AML-193 (cell line): ENCODE measurements at regions not wholly inside any gene's neighbourhood (a gene's known extent, or its start where the extent isn't known, plus 50 kb on each side); places are given as distances from the start of the nearest gene placed in this dataset.

Experiments used
- DNase-seq, 2 experiments: peaks; one replicate each; lab custom pipeline; 2025; lab: John Stamatoyannopoulos, UW

- no peak for DNase-seq
These were observed 323.4 kb downstream of the CDC14C start for GRCh38 chr7:49247759-49248158.

DNA sequence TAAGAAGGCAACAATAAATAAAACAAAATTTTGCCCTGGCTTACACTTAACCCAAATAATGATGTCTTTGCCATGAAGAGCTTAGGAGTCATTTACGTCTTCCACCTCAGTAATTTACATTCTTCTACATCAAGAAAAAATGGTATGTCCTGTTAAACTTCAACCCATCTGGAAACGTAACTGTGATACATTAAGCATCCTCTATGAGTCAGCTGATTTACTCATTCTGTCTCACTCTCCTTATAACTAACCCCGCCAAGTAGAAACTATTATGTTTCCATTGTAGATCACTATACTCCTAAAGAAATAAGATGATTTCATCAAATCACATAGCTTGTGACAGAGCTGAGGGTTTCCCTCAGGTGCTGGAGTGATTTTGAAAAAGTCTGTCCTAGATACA lies 330.7 kb downstream of the CDC14C start:
- no peak for DNase-seq

DNA sequence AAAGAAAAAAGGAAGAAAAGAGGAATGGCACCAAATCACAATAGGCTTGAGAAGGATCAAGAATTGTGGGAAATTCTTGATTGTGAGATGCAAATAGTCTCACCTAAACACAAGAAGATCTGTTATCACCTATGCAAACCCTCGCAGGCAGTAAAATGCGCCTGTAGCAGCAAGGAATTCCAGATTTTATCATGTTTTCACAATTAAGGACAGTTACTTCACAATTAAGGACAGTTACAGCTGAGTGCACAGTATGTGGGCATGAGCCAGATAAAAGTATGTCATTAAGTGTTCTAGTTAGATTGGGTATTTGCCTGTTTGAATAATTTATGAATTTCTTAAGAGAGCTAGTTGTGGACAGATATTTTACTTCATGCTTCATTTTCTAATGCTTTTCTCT lies 336.2 kb downstream of the CDC14C start:
- DNase-seq: no peak

GRCh38 chr7:49261928-49262327 lies 337.6 kb downstream of the CDC14C start:
- no peak for DNase-seq

GRCh38 chr7:49264530-49264929 lies 340.2 kb downstream of the CDC14C start:
- DNase-seq: no peak

- DNase-seq: no peak
These were observed 349.6 kb downstream of the CDC14C start for GRCh38 chr7:49273897-49274296.

DNA sequence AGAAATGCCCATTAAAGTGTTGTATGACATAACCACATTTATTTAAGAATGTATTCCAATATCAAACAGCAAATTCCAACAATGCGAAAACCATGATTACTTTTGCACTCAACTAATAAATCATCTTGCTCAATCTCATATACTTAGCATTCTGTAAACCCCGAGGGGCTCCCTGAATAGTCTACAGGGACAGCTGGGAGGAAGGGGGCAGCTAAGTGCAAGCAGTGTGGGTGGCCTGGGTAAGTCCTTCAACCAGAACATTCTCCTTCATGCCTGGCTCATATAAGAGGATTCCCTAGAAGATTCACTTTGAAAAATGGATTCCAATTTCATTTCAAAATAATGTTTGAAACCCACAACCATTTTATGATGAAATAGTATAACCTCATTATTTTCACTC lies 355.5 kb downstream of the CDC14C start:
- no peak for DNase-seq

DNA sequence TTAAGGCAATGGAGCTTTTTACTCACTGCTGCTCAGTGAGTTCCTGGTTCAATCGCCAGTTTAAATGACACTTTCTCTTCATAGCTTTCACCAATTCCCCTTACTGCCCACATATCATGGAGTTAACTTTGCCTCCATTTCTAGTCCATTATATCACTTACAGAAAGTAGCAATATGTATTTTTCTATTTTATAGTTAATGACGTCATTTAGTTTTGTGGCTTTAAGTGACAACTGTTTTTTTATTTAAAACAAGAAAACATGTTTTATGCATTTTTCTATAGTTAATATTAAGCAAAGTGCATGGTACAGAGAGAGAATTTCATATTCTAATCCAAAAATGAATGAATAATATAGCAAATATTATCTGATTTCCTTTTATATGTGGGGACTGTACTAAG lies 363.3 kb downstream of the CDC14C start:
- DNase-seq: no peak

DNA sequence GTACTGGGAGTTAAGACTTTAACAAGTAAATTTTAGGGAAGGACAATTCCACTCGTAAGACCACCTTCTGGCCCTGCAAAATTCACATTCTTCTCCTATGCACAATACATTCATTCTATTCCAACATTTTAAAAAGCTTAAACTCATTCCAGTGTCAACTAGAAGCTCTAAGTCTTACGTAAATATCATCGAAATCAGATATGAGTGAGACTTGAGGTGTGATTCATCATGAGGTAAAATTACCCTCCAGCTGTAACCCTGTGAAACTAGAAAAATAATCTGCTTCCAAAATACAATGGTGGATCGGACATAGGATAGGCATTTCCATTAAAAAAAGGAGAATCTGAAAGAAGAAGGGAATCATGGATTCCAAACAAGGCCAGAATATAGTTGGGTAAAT lies 370.3 kb downstream of the CDC14C start:
- no peak for DNase-seq

DNA sequence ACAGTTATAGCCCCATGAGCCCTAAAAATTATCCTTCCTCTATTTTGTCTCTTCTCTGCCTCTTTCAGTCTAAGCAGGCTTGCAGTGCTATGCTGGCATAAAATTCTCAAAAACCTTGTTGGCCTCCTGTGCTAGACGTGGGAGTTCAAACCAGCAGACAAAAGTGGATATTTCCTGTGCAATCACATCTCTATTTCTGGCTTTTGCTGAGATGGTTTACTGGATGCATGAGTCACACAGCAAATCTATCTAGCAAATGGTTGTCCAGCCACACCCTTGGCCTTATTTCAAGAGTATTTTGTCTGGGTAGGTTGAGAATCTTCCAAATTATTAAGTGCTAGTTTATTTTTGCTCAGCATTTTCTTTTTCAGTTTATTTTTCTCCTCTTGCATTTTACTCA lies 370.8 kb downstream of the CDC14C start:
- no peak for DNase-seq

DNA sequence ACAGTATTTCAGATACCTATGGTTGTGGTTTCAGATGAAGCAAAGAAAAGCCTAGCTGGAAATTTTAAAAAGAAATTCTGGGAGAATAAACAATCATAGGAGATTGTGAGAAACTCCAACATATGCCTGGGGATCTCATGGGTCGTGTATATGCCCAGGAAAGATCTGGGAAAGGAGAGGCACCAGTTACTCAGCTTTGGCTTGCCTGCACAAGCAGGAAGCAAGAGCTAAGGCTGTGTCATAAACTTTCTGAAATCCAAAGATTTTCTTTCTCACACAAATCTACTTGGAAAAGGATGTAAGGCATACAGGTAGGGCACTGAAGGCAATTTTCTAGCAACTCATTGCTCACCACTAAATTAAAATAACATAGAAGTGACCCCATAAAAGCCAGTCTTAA lies 373.6 kb downstream of the CDC14C start:
- no peak for DNase-seq

- no peak for DNase-seq
These were observed 384.4 kb downstream of the CDC14C start for GRCh38 chr7:49308787-49309186.

- DNase-seq: no peak
These were observed 395.7 kb downstream of the CDC14C start for GRCh38 chr7:49320083-49320482.

DNA sequence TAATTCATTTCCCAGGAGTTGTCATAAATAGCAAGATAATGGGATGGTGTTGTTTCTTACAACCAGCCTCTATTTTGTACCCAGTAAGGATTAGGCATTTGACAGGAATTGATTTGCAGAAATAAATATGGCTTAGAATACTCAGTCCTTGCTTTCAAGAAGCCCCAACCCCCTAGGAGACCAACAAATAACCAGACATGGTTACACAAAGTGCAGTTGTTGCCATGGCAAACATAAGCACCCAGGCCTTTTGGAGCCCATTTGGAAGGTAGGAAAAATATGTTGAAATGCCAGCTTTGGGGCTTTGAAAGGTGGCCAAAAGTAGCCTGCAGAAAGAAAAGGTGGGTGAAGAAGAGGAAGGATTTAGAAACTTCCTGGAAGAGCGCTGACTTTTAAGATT lies 397.5 kb downstream of the CDC14C start:
- no peak for DNase-seq

DNA sequence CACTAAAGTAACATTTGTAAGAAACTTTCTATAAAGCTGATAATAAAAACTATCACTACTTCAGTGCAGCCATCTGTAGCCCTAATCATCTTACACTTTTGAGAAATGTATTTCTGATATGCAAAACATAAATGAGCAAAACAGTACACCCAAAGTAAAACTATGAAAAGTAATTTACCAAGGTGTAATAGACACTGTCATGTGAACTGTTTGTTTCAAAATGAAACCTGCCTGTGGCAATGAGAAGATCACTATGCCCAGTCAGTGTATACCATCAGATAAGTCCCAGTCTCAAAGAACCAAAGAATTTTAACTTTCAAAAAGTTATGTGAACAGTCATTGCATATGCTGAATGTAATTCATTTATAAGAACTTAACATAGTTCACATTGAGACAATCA lies 398.1 kb downstream of the CDC14C start:
- no peak for DNase-seq

- no peak for DNase-seq
These were observed 399.7 kb downstream of the CDC14C start for GRCh38 chr7:49324040-49324439.

GRCh38 chr7:49324707-49325106 lies 400.4 kb downstream of the CDC14C start:
- no peak for DNase-seq

- no peak for DNase-seq
These were observed 401.2 kb downstream of the CDC14C start for GRCh38 chr7:49325571-49325970.

DNA sequence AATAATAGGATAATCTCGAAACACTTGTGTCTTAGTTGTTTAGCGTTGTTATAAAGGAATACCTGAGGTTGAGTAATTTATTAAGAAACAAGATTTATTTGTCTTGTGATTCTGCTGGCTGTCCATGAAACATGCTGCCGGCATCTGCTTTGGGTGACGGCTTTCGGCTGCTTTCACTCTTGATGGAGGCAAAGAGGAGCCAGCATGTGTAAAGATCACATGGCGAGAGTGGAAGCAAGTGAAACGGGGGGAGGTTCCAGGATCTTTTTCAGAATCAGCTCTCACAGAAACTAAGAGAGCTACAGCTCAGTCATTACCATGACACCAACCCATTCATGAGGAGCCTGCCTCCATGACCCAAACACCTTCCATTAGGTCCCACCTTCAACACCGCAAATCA lies 402.8 kb downstream of the CDC14C start:
- DNase-seq: no peak

DNA sequence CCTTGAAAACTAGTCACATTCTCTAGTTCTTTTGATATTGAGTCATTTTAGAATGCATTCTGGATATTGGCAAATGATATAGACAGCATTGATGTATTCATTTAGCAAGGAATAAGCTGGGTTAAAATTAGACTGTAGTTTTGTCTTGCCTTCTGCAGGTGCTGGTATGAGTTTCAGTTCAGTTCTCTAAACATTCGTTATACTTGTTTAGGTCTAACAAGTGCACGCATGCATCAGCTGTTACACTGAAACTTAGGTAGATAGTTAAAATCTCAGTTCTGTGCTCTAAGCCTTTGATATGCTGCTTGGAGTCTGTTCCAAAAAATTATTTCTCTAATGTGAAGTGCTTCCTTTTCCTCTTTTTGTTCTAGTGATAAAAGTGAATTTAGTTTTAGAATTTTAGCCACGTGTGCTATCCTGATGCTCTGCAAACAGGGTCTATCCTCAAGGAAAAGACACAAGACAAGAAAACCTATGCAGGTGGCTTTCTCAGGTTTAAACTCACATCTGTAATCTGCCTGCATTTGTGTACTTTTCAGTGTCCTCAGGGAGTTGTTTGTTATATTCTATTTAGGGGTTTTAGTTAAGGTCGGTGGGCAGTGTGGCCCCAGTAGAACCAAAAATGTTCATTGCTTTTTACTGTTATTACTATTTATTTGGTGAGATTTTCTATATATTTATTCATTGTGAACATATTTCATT lies 409.0 kb downstream of the CDC14C start:
- no peak for DNase-seq

DNA sequence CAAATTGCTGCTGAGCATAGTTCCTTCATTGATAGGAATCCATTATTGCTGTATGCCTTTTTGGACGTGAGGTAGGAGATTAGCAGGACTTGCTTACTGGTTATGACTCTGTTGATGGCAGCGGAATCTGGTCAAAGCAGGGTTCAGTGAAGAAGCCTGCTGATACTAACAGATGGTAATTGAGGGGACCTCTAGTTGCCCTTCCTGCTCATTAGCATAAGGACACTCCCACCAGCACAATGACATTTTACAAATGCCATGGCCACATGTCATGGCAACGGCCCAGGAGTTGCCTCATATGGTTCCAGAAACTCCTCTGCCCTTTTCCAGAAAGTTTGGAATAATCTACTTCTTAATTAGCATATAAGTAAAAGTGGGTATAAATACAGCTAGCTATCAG lies 417.5 kb downstream of the CDC14C start:
- DNase-seq: no peak

GRCh38 chr7:49344556-49344955 lies 420.2 kb downstream of the CDC14C start:
- DNase-seq: no peak

DNA sequence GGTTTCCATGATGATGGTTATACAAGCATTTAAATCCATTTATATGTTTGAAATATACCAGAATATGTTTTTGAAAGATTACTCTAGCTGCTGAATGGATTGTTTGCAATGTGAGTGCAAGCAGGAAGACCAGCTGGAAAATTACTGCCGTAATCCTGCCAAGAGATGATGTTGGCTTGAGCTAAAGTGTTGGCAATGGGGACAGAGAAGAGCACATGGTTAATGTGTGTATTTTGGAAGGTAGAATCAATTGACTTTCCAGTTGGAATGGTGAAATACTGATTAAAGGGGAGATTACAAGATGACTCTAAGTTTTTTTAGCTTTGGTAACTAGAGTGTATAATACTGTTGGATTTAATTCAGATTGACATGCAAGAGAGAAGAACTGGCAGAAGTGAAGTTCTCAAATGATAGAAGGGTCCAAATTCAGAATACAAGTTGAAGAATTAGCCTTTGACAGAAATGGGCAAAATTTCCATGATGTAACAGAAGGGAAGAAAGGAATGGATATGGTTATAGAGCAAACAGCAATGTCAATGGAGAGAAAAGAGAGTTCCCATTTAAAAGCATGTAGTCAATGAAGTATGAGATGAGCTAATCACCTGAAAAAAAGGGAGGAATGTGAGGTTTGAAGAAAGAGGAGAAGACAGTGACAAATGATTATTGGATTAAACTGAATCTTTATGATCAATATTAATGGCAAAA lies 422.0 kb downstream of the CDC14C start:
- no peak for DNase-seq

DNA sequence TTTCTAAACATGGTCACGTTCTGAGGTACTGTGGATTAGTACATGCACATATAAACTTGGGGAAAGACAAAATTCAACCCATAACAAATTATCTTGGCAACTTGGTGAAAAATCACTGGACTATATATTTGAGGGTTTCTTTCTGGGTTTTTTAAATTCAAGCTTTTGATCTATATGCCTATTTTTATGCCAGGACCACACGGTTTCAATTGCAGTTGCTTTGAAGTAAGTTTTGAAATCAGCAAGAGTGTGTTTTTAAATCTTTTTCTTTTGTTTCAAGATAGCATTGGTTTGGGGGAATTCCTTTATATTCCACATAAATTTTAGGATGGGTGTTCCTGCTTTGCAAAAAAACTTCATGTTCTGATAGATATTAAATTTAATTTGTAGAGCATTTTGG lies 406.4 kb upstream of the VWC2 start:
- no peak for DNase-seq
